CD4-positive, alpha-beta T cell treated with Interleukin-4 for 4 hours (primary cell): ENCODE measurements at regions not wholly inside any gene's neighbourhood (a gene's known extent, or its start where the extent isn't known, plus 50 kb on each side); places are given as distances from the start of the nearest gene placed in this dataset.
"Not testable (repeated sequence)": the region's sequence is repeated elsewhere in the genome, so short reads cannot be mapped to it uniquely, and the experiment has no call there.

Source experiments
- DNase-seq: peaks from one replicate; pipeline ENCODE4 v3.0.0-alpha.2; 2020

- no peak for DNase-seq
These were observed 165.5 kb downstream of the EFNB1 start for GRCh38 chrX:68994135-68994890.

GRCh38 chrX:68992821-68993397 is 164.1 kb downstream of the EFNB1 start:
- no peak for DNase-seq

GRCh38 chrX:68991691-68992345 is 163.0 kb downstream of the EFNB1 start:
- DNase-seq = no peak

- DNase-seq = no peak
These were observed 162.1 kb downstream of the EFNB1 start for GRCh38 chrX:68990948-68991347.

GRCh38 chrX:68989865-68990606 is 161.2 kb downstream of the EFNB1 start:
- DNase-seq = no peak

- DNase-seq = no peak
These were observed 160.6 kb downstream of the EFNB1 start for GRCh38 chrX:68989456-68989855.

GRCh38 chrX:68988865-68989264 is 160.0 kb downstream of the EFNB1 start:
- no peak for DNase-seq

- DNase-seq = no peak
These were observed 156.4 kb downstream of the EFNB1 start for GRCh38 chrX:68985135-68985755.

- no peak for DNase-seq
These were observed 154.4 kb downstream of the EFNB1 start for GRCh38 chrX:68983004-68983857.

GRCh38 chrX:68982476-68982875 is 153.7 kb downstream of the EFNB1 start:
- DNase-seq = no peak

- no peak for DNase-seq
These were observed 152.2 kb downstream of the EFNB1 start for GRCh38 chrX:68980906-68981616.

- DNase-seq = no peak
These were observed 149.8 kb downstream of the EFNB1 start for GRCh38 chrX:68978655-68979054.

- DNase-seq = no peak
These were observed 149.4 kb downstream of the EFNB1 start for GRCh38 chrX:68978255-68978654.

- no peak for DNase-seq
These were observed 124.5 kb downstream of the EFNB1 start for GRCh38 chrX:68953331-68953730.

- DNase-seq = not testable (repeated sequence)
These were observed 123.3 kb downstream of the EFNB1 start for GRCh38 chrX:68951942-68952619.

- no peak for DNase-seq
These were observed 122.1 kb downstream of the EFNB1 start for GRCh38 chrX:68950937-68951336.

- DNase-seq = no peak
These were observed 119.2 kb downstream of the EFNB1 start for GRCh38 chrX:68947882-68948605.

GRCh38 chrX:68945603-68946228 is 116.9 kb downstream of the EFNB1 start:
- DNase-seq = no peak

- no peak for DNase-seq
These were observed 116.3 kb downstream of the EFNB1 start for GRCh38 chrX:68945081-68945602.
